Natural killer cell (primary cell): ENCODE measurements at regions not wholly inside any gene's neighbourhood (a gene's known extent, or its start where the extent isn't known, plus 50 kb on each side); places are given as distances from the start of the nearest gene placed in this dataset.

ENCODE experiments used
- ATAC-seq, 3 donors: fragments of 150-1000 bp in 2 of 3; fragments of 200-7000 bp in 1 of 3; cut with Tn5 transposase; 1 replicate in 1 of 3; 2 replicates in 2 of 3; pipeline ENCODE4 v1.10.0; 2021; ENCODE audit warnings: mild to moderate bottlenecking in 2 of 3, moderate library complexity in 2 of 3
- DNase-seq, 2 donors: peaks; one replicate each; pipeline versions ENCODE4 v3.0.0 to v3.0.0-alpha.2; 2013 to 2021; ENCODE audit warnings: mixed read lengths in 1 of 2
- H3K27ac ChIP-seq: one replicate; pipeline ENCODE4 v1.5.1; 2013; ENCODE audit warnings: mild to moderate bottlenecking, low read length
- H3K27me3 ChIP-seq: one replicate; pipeline ENCODE4 v1.6.1; 2013; ENCODE audit warnings: low read length; ENCODE audit not compliant: control insufficient read depth, insufficient read depth
- H3K36me3 ChIP-seq: one replicate; pipeline ENCODE4 v1.6.1; 2013; ENCODE audit warnings: low read length; ENCODE audit not compliant: control insufficient read depth, insufficient read depth
- H3K4me1 ChIP-seq: one replicate; pipeline ENCODE4 v1.6.1; 2013; ENCODE audit warnings: low read length; ENCODE audit not compliant: control insufficient read depth, insufficient read depth
- H3K4me3 ChIP-seq: one replicate; pipeline ENCODE4 v1.5.1; 2013; ENCODE audit warnings: low read length
- H3K9me3 ChIP-seq: one replicate; pipeline ENCODE4 v1.6.1; 2013; ENCODE audit warnings: low read length; ENCODE audit not compliant: control insufficient read depth, insufficient read depth
- H3K27ac Mint-ChIP-seq, 2 donors: one replicate each; pipeline ENCODE4 v1.8.0; 2022; ENCODE audit warnings: mild to moderate bottlenecking in 2 of 2, mixed read lengths in 2 of 2, moderate library complexity in 1 of 2
- H3K27me3 Mint-ChIP-seq, 2 donors: one replicate each; pipeline ENCODE4 v1.8.0; 2022; ENCODE audit warnings: low read depth in 2 of 2, mixed read lengths in 2 of 2
- H3K36me3 Mint-ChIP-seq: one replicate; pipeline ENCODE4 v1.8.0; 2022; ENCODE audit warnings: mixed read lengths
- H3K4me1 Mint-ChIP-seq, 2 donors: one replicate each; pipeline ENCODE4 v1.8.0; 2022; ENCODE audit warnings: mixed read lengths in 2 of 2
- H3K4me3 Mint-ChIP-seq: one replicate; pipeline ENCODE4 v1.8.0; 2022; ENCODE audit warnings: mild to moderate bottlenecking, moderate library complexity, mixed read lengths
- H3K9me3 Mint-ChIP-seq, 2 donors: one replicate each; pipeline ENCODE4 v1.8.0; 2022; ENCODE audit warnings: mixed read lengths in 2 of 2
- WGBS: methylation state at CpG from one replicate; pipeline ENCODE4 v1.1.7; 2013; ENCODE audit warnings: missing lambda C conversion rate; ENCODE audit not compliant: insufficient coverage; 5-methylcytosine and 5-hydroxymethylcytosine counted together
- intact Hi-C: fragments of 100-400 bp; cut with micrococcal nuclease; formaldehyde crosslinking; loops from one replicate; pipeline ENCODE4 v1.14.2; 2022
- TF ChIP-seq, protein P1 (sequence below): fragments of 200-600 bp; IDR thresholded peaks from one replicate; pipeline ENCODE4 v1.8.0; 2022; ENCODE audit warnings: antibody characterized with exemption

DNA sequence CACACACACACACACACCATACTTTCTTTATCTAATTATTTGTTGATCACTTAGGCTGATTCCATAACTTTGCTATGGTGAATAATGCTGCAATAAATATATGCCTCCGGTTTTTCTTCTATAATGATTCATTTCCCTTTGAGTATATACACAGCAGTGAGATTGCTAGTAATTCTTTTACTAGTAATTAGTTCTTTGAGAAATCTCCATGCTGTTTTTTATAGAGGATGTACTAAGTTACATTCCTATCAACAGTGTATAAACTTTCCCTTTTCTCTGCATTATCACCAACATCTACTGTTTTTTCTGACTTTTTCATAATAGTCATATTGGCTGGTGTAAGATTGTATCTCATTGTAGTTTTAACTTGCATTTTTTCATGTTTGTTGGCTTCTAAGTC, 1405.1 kb downstream of the PCDH9 start:
- Mint-ChIP-seq H3K9me3 (peaks cover 4 to 12% of the 10 kb centered on the region in 2 donors), H3K4me3 (no peak overlapping the region), H3K27ac (no peak overlapping the region), H3K36me3 (no peaks in the 10 kb centered on the region), H3K4me1 (no peaks in the 10 kb centered on the region), H3K27me3 (no peaks in the 10 kb centered on the region)
- Histone ChIP-seq H3K4me1 (no peaks in the 10 kb centered on the region), H3K27me3 (no peaks in the 10 kb centered on the region), H3K27ac (no peak overlapping the region), H3K4me3 (no peak overlapping the region), H3K9me3 (no peaks in the 10 kb centered on the region), H3K36me3 (no peaks in the 10 kb centered on the region)
- no peak for DNase-seq
- intact Hi-C loops, result no loop called here
- WGBS, result no CpG with 5 or more reads among the region's 1 CpG
- TF ChIP-seq, protein P1, sequence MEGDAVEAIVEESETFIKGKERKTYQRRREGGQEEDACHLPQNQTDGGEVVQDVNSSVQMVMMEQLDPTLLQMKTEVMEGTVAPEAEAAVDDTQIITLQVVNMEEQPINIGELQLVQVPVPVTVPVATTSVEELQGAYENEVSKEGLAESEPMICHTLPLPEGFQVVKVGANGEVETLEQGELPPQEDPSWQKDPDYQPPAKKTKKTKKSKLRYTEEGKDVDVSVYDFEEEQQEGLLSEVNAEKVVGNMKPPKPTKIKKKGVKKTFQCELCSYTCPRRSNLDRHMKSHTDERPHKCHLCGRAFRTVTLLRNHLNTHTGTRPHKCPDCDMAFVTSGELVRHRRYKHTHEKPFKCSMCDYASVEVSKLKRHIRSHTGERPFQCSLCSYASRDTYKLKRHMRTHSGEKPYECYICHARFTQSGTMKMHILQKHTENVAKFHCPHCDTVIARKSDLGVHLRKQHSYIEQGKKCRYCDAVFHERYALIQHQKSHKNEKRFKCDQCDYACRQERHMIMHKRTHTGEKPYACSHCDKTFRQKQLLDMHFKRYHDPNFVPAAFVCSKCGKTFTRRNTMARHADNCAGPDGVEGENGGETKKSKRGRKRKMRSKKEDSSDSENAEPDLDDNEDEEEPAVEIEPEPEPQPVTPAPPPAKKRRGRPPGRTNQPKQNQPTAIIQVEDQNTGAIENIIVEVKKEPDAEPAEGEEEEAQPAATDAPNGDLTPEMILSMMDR, result no peak
- no peak for ATAC-seq

DNA sequence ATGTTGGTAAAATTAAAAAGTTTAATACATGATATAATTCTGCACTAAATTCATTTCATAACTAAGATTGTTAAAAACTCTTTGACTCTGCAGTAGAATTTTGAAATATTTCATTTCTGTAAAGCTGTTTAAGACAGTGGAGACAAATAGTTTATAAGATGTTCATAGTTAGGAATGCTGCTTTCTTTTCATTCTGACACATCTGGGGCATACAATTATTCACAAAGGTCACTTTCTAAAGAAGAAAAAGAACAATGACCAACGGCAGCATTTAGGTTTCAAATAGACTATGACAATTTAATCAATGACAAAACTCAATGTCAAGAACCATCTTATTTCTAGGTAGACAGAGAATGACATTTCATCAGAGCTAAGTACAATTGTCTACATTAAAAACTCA, 1422.1 kb downstream of the PCDH9 start:
- intact Hi-C loops, result no loop called here
- Histone ChIP-seq H3K4me3 (no peak overlapping the region), H3K9me3 (peaks cover 5% of the 10 kb centered on the region), H3K4me1 (no peaks in the 10 kb centered on the region), H3K27me3 (no peaks in the 10 kb centered on the region), H3K36me3 (no peaks in the 10 kb centered on the region), H3K27ac (no peak overlapping the region)
- no peak overlapping the region for H3K4me3 Mint-ChIP-seq
- ATAC-seq (no peak), DNase-seq (no peak)
- no peaks in the 10 kb centered on the region for H3K36me3 Mint-ChIP-seq
- no CpG with 5 or more reads among the region's 1 CpG for WGBS
- H3K9me3 Mint-ChIP-seq, result peaks cover 5 to 6% of the 10 kb centered on the region in 2 donors
- H3K27ac Mint-ChIP-seq, result no peak overlapping the region
- TF ChIP-seq, protein P1, result no peak
- no peaks in the 10 kb centered on the region for H3K4me1 Mint-ChIP-seq
- H3K27me3 Mint-ChIP-seq, result no peaks in the 10 kb centered on the region

DNA sequence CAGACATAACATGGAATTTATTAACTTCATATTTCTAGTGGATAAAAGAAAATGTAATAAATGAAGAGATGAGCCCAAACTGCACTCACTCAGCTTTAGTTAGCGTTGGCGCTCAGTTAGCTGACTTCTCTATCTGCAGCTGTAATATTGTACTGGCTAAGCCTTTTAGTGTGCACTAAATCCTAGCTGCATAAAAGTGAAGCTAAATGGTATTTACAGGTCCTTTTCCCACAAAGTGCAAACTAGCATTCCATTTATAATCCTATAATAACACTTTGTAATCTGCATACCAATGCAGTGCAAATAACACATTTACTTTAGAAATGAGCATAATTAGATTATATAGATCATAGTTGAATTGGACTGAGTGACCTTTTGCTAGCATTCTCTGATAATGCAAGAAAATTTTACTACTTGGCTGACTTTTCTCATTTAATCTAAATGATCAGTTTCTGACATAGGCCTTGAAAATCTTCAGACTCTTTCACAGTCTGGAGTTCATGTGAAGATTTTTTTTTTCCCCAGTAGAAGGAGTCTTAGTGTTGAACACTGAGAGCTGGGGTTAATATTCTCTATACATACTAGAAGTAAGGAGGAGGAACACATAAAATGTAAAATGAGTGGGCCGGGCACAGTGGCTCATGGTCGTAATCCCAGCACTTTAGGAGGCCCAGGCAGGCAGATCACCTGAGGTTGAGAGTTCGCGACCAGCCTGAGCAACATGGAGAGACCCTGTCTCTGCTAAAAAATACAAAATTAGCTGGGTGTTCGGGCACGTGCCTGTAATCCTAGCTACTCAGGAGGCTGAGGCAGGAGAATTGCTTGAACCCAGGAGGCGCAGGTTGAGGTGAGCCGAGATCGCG, 1426.4 kb downstream of the PCDH9 start:
- no peaks in the 10 kb centered on the region for H3K9me3 ChIP-seq
- TF ChIP-seq, protein P1, result no peak
- peaks cover 5 to 6% of the 10 kb centered on the region in 2 donors for H3K9me3 Mint-ChIP-seq
- WGBS, result 95% methylated on average over 12 of the region's 12 CpGs
- H3K4me1 Mint-ChIP-seq, result no peaks in the 10 kb centered on the region
- no peaks in the 10 kb centered on the region for H3K4me1 ChIP-seq
- H3K4me3 Mint-ChIP-seq, result no peak overlapping the region
- no peaks in the 10 kb centered on the region for H3K27me3 Mint-ChIP-seq
- no peaks in the 10 kb centered on the region for H3K36me3 ChIP-seq
- H3K36me3 Mint-ChIP-seq, result no peaks in the 10 kb centered on the region
- no peak overlapping the region for H3K4me3 ChIP-seq
- intact Hi-C loops, result no loop called here
- no peak for ATAC-seq
- H3K27me3 ChIP-seq, result no peaks in the 10 kb centered on the region
- no peak overlapping the region for H3K27ac Mint-ChIP-seq
- H3K27ac ChIP-seq, result no peak overlapping the region
- no peak for DNase-seq

DNA sequence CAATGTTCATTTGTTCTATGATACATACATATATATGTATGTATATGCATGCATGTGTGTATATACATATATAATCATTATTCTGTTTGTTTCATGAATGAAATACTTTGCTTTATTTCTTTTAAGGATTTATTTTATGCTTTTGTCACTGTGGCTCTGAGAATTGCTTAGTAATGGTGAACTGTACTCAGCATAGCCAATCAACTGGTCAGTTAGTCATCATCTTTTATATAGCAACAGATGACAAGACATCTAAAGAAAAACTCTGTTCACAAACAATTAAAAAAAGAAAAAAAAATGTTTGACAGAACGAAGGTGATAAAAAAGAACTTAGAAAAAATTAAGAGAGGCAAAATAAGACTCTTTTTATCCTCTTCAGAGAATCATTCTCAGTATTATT, 1440.3 kb downstream of the PCDH9 start:
- H3K9me3 ChIP-seq, result no peaks in the 10 kb centered on the region
- no peaks in the 10 kb centered on the region for H3K36me3 ChIP-seq
- WGBS, result no CpG with 5 or more reads among the region's 1 CpG
- peaks cover 5% of the 10 kb centered on the region for H3K36me3 Mint-ChIP-seq
- no peaks in the 10 kb centered on the region for H3K4me1 ChIP-seq
- H3K27me3 ChIP-seq, result no peaks in the 10 kb centered on the region
- no peaks in the 10 kb centered on the region for H3K4me1 Mint-ChIP-seq
- H3K27ac ChIP-seq, result no peak overlapping the region
- DNase-seq (no peak), ATAC-seq (no peak)
- no peak overlapping the region for H3K4me3 ChIP-seq
- intact Hi-C loops, result no loop called here
- no peaks in the 10 kb centered on the region for H3K27me3 Mint-ChIP-seq
- no peak overlapping the region for H3K4me3 Mint-ChIP-seq
- no peak overlapping the region for H3K27ac Mint-ChIP-seq
- peaks cover 5 to 11% of the 10 kb centered on the region in 2 donors for H3K9me3 Mint-ChIP-seq
- TF ChIP-seq, protein P1, result no peak
